Vagina (tissue), 2 donors: ENCODE measurements at regions not wholly inside any gene's neighbourhood (a gene's known extent, or its start where the extent isn't known, plus 50 kb on each side); places are given as distances from the start of the nearest gene placed in this dataset.

Source experiments
- POLR2A ChIP-seq, 2 donors: fragments of 450-650 bp; IDR thresholded peaks; one replicate each; pipeline ENCODE4 v1.6.1; 2017; ENCODE audit warnings: antibody characterized with exemption in 2 of 2, mild to moderate bottlenecking in 2 of 2, moderate library complexity in 2 of 2
- TF ChIP-seq, protein P1 (sequence below), 3 experiments: fragments of 450-650 bp in 2 of 3; fragments of 200-600 bp in 1 of 3; sonication (generic) in 1 of 3; IDR thresholded peaks; one replicate each; pipeline ENCODE4 v1.5.1; 2017 to 2019; ENCODE audit warnings: antibody characterized with exemption in 3 of 3, mild to moderate bottlenecking in 2 of 3, moderate library complexity in 2 of 3

DNA sequence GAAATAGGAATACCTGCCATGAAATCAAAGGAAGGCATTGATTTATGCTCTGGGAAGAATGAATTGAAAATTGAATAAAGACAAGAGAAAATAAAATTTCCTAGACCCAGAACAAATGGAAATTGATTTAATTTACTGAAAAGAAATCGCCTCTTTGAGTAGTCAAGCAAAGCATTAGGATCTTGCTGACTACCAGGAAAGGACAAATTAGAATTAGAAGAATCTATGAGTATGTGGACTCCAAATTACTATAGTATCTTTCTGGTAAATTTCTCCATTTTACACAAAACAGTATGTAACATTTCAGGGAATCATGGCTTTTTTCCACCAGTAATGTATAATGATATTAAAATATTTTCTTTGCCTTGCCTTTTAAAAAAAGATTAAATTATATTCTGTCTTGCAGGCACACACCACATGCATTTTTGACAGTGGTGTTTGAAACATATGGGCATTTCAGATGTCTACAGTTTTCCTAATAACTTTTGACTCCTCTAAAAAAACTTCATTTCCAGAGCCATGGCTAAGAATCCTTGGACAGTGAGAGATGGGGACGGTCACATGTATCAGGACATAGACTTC is 768.7 kb upstream of the NRSN1 start:
- TF ChIP-seq, protein P1, sequence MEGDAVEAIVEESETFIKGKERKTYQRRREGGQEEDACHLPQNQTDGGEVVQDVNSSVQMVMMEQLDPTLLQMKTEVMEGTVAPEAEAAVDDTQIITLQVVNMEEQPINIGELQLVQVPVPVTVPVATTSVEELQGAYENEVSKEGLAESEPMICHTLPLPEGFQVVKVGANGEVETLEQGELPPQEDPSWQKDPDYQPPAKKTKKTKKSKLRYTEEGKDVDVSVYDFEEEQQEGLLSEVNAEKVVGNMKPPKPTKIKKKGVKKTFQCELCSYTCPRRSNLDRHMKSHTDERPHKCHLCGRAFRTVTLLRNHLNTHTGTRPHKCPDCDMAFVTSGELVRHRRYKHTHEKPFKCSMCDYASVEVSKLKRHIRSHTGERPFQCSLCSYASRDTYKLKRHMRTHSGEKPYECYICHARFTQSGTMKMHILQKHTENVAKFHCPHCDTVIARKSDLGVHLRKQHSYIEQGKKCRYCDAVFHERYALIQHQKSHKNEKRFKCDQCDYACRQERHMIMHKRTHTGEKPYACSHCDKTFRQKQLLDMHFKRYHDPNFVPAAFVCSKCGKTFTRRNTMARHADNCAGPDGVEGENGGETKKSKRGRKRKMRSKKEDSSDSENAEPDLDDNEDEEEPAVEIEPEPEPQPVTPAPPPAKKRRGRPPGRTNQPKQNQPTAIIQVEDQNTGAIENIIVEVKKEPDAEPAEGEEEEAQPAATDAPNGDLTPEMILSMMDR (IDR thresholded peaks at IDR 0.05): no peak
- no peak for TF ChIP-seq POLR2A (IDR thresholded peaks at IDR 0.05)
